ENCODE measurements at regions not wholly inside any gene's neighbourhood (a gene's known extent, or its start where the extent isn't known, plus 50 kb on each side); places are given as distances from the start of the nearest gene placed in this dataset.

DNA sequence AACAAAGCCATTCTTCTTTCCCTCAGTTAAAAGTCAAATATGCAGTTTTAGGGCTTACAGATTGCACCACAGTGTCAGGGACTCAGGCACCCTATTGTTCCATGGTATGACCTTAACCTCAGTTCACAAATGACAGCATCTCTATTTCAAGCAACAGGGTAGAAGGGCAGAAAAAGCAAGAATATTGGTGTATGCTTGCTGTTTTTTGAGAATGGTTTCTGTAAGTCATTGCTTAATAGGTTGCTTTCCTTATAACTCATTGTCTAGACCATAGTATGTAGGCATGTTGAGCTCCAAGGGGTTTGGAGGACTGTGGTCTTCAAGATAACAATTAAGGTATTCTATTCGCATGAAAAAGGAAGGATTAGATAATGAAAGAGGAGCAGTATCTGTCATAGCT is 183.5 kb upstream of the EDIL3 start:
- H2BK15ac ChIP-seq (ENCODE audit: low read depth, low read length): no peak overlapping the region
- Mint-ChIP-seq H3K27ac (peak overlapping the region; percentile 37 to 94 (median 62); a peak in 5 of 7 replicates), H3K4me1 (peaks cover 39 to 45% of the 10 kb centered on the region in 2 experiments), H3K9me3 (no peaks in the 10 kb centered on the region), H3K36me3 (ENCODE audit: insufficient read depth in 1 of 3, low read depth in 3 of 3) (peaks cover 0 to 3% (median 0%) of the 10 kb centered on the region in 3 experiments; a peak in 2 of 7 replicates), H3K4me3 (no peak overlapping the region), H3K27me3 (ENCODE audit: low read depth) (no peaks in the 10 kb centered on the region)
- no peak overlapping the region for H2BK20ac ChIP-seq (ENCODE audit: low read depth, low read length, poor library complexity, severe bottlenecking)
- H2BK5ac ChIP-seq (ENCODE audit: insufficient read length, low read length): no peak overlapping the region
- H2AFZ ChIP-seq (ENCODE audit: low read length): no peak overlapping the region
- peaks cover 16% of the 10 kb centered on the region for H3K4me1 ChIP-seq (ENCODE audit: insufficient read depth, low read length)
- no peak overlapping the region for H3K23ac ChIP-seq (ENCODE audit: insufficient read length, low read depth, low read length)
- no peaks in the 10 kb centered on the region for H3K79me2 ChIP-seq (ENCODE audit: insufficient read depth, low read length)
- no peak overlapping the region for H3K18ac ChIP-seq (ENCODE audit: insufficient read length, low read depth, low read length)
- H3K4me2 ChIP-seq (ENCODE audit: insufficient read depth, insufficient read length, low read length): no peak overlapping the region
- H4K91ac ChIP-seq (ENCODE audit: insufficient read length, low read depth, low read length): no peak overlapping the region
- WGBS (ENCODE audit: extremely low coverage, insufficient read length, low lambda C conversion rate): no CpG with 5 or more reads among the region's 1 CpG
- H2BK120ac ChIP-seq (ENCODE audit: low read depth, low read length, poor library complexity, severe bottlenecking): no peak overlapping the region
- no peaks in the 10 kb centered on the region for H3K79me1 ChIP-seq (ENCODE audit: insufficient read depth, low read depth, low read length, poor library complexity, severe bottlenecking)
- no peak overlapping the region for H2AK5ac ChIP-seq (ENCODE audit: insufficient read length, low read length)
- H2BK12ac ChIP-seq (ENCODE audit: insufficient read length, low read depth, low read length): no peak overlapping the region
- H3K27me3 ChIP-seq (ENCODE audit: insufficient read depth, low read length): no peaks in the 10 kb centered on the region
- no peak for TF ChIP-seq CTCF (conservative IDR thresholded peaks at IDR 0.05)
- no peak overlapping the region for H3K27ac ChIP-seq (ENCODE audit: insufficient read length, low read depth, low read length)
- DNase-seq: no peak
- H3K9ac ChIP-seq (ENCODE audit: extremely low read depth, insufficient read length, low read length): no peak overlapping the region
- no peaks in the 10 kb centered on the region for H4K20me1 ChIP-seq (ENCODE audit: control insufficient read depth, insufficient read depth, insufficient read length)
- no peak overlapping the region for H3K14ac ChIP-seq (ENCODE audit: insufficient read depth, low read length)
- H4K8ac ChIP-seq (replicated peaks; ENCODE audit: insufficient read length, low read depth, low read length): no peak overlapping the region
- no peaks in the 10 kb centered on the region for H3K23me2 ChIP-seq (ENCODE audit: insufficient read length, low read depth, low read length, poor library complexity, severe bottlenecking)
- no peak overlapping the region for H4K5ac ChIP-seq (ENCODE audit: insufficient read length, low read depth, low read length)
- H3T11ph ChIP-seq (ENCODE audit: low read length): no peak overlapping the region
- no peak overlapping the region for H3K56ac ChIP-seq (ENCODE audit: insufficient read length, low read depth, low read length)
- no peak overlapping the region for H3K4ac ChIP-seq (ENCODE audit: low read depth, low read length)
- H3K9me3 ChIP-seq (ENCODE audit: control insufficient read depth, low read depth, low read length): no peaks in the 10 kb centered on the region
